GM23338 (cell line): ENCODE measurements at regions not wholly inside any gene's neighbourhood (a gene's known extent, or its start where the extent isn't known, plus 50 kb on each side); places are given as distances from the start of the nearest gene placed in this dataset.

Experiments
- ATAC-seq: fragments of 200-7000 bp; cut with Tn5 transposase; 3 replicates; pipeline ENCODE4 v1.9.1; 2020
- DNase-seq: peaks from one replicate; pipeline ENCODE4 v3.0.0-alpha.2; 2015; ENCODE audit warnings: low spot score
- H2AFZ ChIP-seq: fragments of 200-600 bp; sonication (generic); 2 replicates; pipeline ENCODE4 v1.8.0; 2016; ENCODE audit warnings: antibody characterized with exemption, mild to moderate bottlenecking, moderate library complexity
- H3F3A ChIP-seq: fragments of 200-600 bp; sonication (generic); replicated peaks from 2 replicates; pipeline ENCODE4 v1.8.0; 2017; ENCODE audit warnings: antibody characterized with exemption, mixed run types, low read depth
- H3K27ac ChIP-seq: fragments of 200-600 bp; sonication (generic); 2 replicates; pipeline ENCODE4 v1.6.1; 2016; ENCODE audit warnings: low read depth
- H3K27me3 ChIP-seq: fragments of 200-600 bp; sonication (generic); 2 replicates; pipeline ENCODE4 v1.8.0; 2016; ENCODE audit warnings: mild to moderate bottlenecking, mixed run types, moderate library complexity; ENCODE audit not compliant: insufficient read depth
- H3K36me3 ChIP-seq: fragments of 200-600 bp; sonication (generic); 2 replicates; pipeline ENCODE4 v1.8.0; 2016; ENCODE audit warnings: mild to moderate bottlenecking; ENCODE audit not compliant: insufficient read depth
- H3K4me1 ChIP-seq: fragments of 200-600 bp; sonication (generic); 2 replicates; pipeline ENCODE4 v1.8.0; 2016; ENCODE audit warnings: mild to moderate bottlenecking, moderate library complexity; ENCODE audit not compliant: insufficient read depth
- H3K4me2 ChIP-seq: fragments of 200-600 bp; sonication (generic); 2 replicates; pipeline ENCODE4 v1.7.1; 2017; ENCODE audit warnings: mixed run types
- H3K4me3 ChIP-seq: fragments of 200-600 bp; sonication (generic); 2 replicates; pipeline ENCODE4 v1.6.1; 2016; ENCODE audit warnings: mixed run types
- H3K79me2 ChIP-seq: fragments of 200-600 bp; sonication (generic); replicated peaks from 2 replicates; pipeline ENCODE4 v1.8.0; 2017; ENCODE audit warnings: mild to moderate bottlenecking; ENCODE audit not compliant: insufficient read depth
- H3K9me2 ChIP-seq: fragments of 200-600 bp; sonication (generic); 2 replicates; pipeline ENCODE4 v1.8.0; 2017; ENCODE audit not compliant: insufficient read depth
- H4K20me1 ChIP-seq: fragments of 200-600 bp; sonication (generic); replicated peaks from 2 replicates; pipeline ENCODE4 v1.8.0; 2017; ENCODE audit warnings: mild to moderate bottlenecking; ENCODE audit not compliant: insufficient read depth
- H3K27ac Mint-ChIP-seq: 2 replicates; pipeline ENCODE4 v1.8.0; 2020; ENCODE audit warnings: inconsistent platforms, mild to moderate bottlenecking, moderate library complexity, mixed read lengths
- H3K27me3 Mint-ChIP-seq: 3 replicates; pipeline ENCODE4 v1.8.0; 2022; ENCODE audit warnings: low read depth, mild to moderate bottlenecking, moderate library complexity, mixed read lengths, inconsistent platforms; ENCODE audit not compliant: insufficient read depth, poor library complexity
- H3K36me3 Mint-ChIP-seq: 3 replicates; pipeline ENCODE4 v1.8.0; 2021; ENCODE audit warnings: low read depth, mild to moderate bottlenecking, inconsistent platforms, moderate library complexity, mixed read lengths
- H3K4me1 Mint-ChIP-seq: 3 replicates; pipeline ENCODE4 v1.8.0; 2020; ENCODE audit warnings: mild to moderate bottlenecking, inconsistent platforms, mixed read lengths
- H3K4me3 Mint-ChIP-seq: 3 replicates; pipeline ENCODE4 v1.8.0; 2021; ENCODE audit warnings: moderate library complexity, mild to moderate bottlenecking, inconsistent platforms, mixed read lengths
- H3K9me3 Mint-ChIP-seq: 3 replicates; pipeline ENCODE4 v1.8.0; 2020; ENCODE audit warnings: moderate library complexity, mild to moderate bottlenecking, inconsistent platforms, mixed read lengths
- CTCF ChIP-seq, 2 experiments: fragments of 200-600 bp in 1 of 2; sonication (generic) in 1 of 2; conservative IDR thresholded peaks; 2 replicates each; pipeline versions ENCODE4 v1.5.1 to v1.6.1; 2016 to 2017; ENCODE audit warnings: antibody characterized with exemption in 2 of 2, low read depth in 2 of 2, mild to moderate bottlenecking in 2 of 2, moderate library complexity in 1 of 2
- EZH2 ChIP-seq: fragments of 200-600 bp; sonication (generic); IDR thresholded peaks from one replicate; pipeline ENCODE4 v1.8.0; 2017; ENCODE audit warnings: antibody characterized with exemption, mild to moderate bottlenecking, low read depth; ENCODE audit not compliant: unreplicated experiment
- EZH2phosphoT487 ChIP-seq: fragments of 200-600 bp; sonication (generic); IDR thresholded peaks from one replicate; pipeline ENCODE4 v1.8.1; 2018; ENCODE audit warnings: antibody characterized with exemption; ENCODE audit not compliant: unreplicated experiment
- NANOG ChIP-seq: IDR thresholded peaks from 2 replicates; pipeline ENCODE4 v1.6.1; 2016; ENCODE audit warnings: antibody characterized with exemption, borderline replicate concordance
- STAT1 ChIP-seq: IDR thresholded peaks from one replicate; pipeline ENCODE4 v1.6.1; 2016; ENCODE audit warnings: antibody characterized with exemption; ENCODE audit not compliant: unreplicated experiment
- ZNF331 ChIP-seq: fragments of 250-450 bp; sonication (Bioruptor Pico); IDR thresholded peaks from 2 replicates; pipeline ENCODE4 v1.5.0; 2020; ENCODE audit warnings: low read depth, mild to moderate bottlenecking, moderate library complexity
- TF ChIP-seq, protein P1 (sequence below): fragments of 250-450 bp; sonication (Bioruptor Pico); IDR thresholded peaks from 2 replicates; pipeline ENCODE4 v1.5.0; 2020; ENCODE audit warnings: mild to moderate bottlenecking, moderate library complexity

DNA sequence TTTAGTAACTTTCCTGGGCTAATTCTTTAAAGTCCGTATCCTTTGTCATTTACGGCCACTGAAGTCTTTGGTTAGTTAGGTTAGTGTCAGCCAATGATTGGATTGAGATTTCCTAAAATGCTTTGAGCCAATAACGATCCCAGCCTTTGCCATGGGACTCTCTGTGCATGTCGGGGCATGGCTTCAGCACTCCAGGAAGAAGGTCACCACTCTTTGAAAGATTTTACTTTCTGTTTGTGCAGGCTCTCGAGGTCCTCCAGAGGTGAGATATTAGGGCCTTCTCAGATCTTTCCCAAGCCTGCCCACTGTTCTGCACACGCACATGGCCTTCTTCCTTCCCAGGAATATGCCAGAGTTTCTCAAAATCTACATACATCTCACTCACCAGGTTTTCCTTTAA, 153.7 kb upstream of the ARGLU1 start (continued):
- TF ChIP-seq, protein P1, sequence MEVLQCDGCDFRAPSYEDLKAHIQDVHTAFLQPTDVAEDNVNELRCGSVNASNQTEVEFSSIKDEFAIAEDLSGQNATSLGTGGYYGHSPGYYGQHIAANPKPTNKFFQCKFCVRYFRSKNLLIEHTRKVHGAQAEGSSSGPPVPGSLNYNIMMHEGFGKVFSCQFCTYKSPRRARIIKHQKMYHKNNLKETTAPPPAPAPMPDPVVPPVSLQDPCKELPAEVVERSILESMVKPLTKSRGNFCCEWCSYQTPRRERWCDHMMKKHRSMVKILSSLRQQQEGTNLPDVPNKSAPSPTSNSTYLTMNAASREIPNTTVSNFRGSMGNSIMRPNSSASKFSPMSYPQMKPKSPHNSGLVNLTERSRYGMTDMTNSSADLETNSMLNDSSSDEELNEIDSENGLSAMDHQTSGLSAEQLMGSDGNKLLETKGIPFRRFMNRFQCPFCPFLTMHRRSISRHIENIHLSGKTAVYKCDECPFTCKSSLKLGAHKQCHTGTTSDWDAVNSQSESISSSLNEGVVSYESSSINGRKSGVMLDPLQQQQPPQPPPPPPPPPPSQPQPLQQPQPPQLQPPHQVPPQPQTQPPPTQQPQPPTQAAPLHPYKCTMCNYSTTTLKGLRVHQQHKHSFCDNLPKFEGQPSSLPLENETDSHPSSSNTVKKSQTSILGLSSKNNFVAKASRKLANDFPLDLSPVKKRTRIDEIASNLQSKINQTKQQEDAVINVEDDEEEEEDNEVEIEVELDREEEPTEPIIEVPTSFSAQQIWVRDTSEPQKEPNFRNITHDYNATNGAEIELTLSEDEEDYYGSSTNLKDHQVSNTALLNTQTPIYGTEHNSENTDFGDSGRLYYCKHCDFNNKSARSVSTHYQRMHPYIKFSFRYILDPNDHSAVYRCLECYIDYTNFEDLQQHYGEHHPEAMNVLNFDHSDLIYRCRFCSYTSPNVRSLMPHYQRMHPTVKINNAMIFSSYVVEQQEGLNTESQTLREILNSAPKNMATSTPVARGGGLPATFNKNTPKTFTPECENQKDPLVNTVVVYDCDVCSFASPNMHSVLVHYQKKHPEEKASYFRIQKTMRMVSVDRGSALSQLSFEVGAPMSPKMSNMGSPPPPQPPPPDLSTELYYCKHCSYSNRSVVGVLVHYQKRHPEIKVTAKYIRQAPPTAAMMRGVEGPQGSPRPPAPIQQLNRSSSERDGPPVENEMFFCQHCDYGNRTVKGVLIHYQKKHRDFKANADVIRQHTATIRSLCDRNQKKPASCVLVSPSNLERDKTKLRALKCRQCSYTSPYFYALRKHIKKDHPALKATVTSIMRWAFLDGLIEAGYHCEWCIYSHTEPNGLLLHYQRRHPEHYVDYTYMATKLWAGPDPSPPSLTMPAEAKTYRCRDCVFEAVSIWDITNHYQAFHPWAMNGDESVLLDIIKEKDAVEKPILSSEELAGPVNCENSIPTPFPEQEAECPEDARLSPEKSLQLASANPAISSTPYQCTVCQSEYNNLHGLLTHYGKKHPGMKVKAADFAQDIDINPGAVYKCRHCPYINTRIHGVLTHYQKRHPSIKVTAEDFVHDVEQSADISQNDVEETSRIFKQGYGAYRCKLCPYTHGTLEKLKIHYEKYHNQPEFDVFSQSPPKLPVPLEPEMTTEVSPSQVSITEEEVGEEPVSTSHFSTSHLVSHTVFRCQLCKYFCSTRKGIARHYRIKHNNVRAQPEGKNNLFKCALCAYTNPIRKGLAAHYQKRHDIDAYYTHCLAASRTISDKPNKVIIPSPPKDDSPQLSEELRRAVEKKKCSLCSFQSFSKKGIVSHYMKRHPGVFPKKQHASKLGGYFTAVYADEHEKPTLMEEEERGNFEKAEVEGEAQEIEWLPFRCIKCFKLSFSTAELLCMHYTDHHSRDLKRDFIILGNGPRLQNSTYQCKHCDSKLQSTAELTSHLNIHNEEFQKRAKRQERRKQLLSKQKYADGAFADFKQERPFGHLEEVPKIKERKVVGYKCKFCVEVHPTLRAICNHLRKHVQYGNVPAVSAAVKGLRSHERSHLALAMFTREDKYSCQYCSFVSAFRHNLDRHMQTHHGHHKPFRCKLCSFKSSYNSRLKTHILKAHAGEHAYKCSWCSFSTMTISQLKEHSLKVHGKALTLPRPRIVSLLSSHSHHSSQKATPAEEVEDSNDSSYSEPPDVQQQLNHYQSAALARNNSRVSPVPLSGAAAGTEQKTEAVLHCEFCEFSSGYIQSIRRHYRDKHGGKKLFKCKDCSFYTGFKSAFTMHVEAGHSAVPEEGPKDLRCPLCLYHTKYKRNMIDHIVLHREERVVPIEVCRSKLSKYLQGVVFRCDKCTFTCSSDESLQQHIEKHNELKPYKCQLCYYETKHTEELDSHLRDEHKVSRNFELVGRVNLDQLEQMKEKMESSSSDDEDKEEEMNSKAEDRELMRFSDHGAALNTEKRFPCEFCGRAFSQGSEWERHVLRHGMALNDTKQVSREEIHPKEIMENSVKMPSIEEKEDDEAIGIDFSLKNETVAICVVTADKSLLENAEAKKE (CRISPR knock-in tag) = no peak
- TF ChIP-seq CTCF (conservative IDR thresholded peaks at IDR 0.05; ENCODE audit: low read depth in 2 of 2) (no peak), STAT1 (no peak)

- Histone ChIP-seq H3F3A (no peaks in the 10 kb centered on the region), H3K4me1 (peaks cover 6% of the 10 kb centered on the region; the same call in 1 of the 2 replicates), H3K4me3 (no peak overlapping the region), H3K36me3 (no peaks in the 10 kb centered on the region), H3K27ac (no peak overlapping the region), H3K9me2 (no peaks in the 10 kb centered on the region), H3K79me2 (no peaks in the 10 kb centered on the region), H3K27me3 (no peaks in the 10 kb centered on the region), H4K20me1 (no peaks in the 10 kb centered on the region), H2AFZ (no peak overlapping the region; the same call in 1 of the 2 replicates), H3K4me2 (no peak overlapping the region)
- peaks cover 10% of the 10 kb centered on the region for H3K27me3 Mint-ChIP-seq
- no peaks in the 10 kb centered on the region; the same call in 1 of the 3 replicates for H3K9me3 Mint-ChIP-seq
- DNase-seq (no peak), ATAC-seq (no peak)
- H3K36me3 Mint-ChIP-seq = peaks cover 3% of the 10 kb centered on the region; the same call in 1 of the 3 replicates
- H3K27ac Mint-ChIP-seq = no peak overlapping the region
- H3K4me3 Mint-ChIP-seq = no peak overlapping the region
- peaks cover 12% of the 10 kb centered on the region for H3K4me1 Mint-ChIP-seq
- no peak for TF ChIP-seq EZH2phosphoT487
- TF ChIP-seq, protein P1 (CRISPR knock-in tag) = no peak
- TF ChIP-seq NANOG = no peak
- TF ChIP-seq EZH2 = no peak
- no peak for TF ChIP-seq ZNF331 (CRISPR knock-in tag)
These were observed 146.5 kb upstream of the ARGLU1 start for GRCh38 chr13:106714271-106714982.
